ENCODE measurements at regions not wholly inside any gene's neighbourhood (a gene's known extent, or its start where the extent isn't known, plus 50 kb on each side); places are given as distances from the start of the nearest gene placed in this dataset.

- no peaks in the 10 kb centered on the region for H3K9me3 ChIP-seq
- no peak for DNase-seq
- no peaks in the 10 kb centered on the region for H3K27me3 ChIP-seq
- H3K4me1 ChIP-seq (ENCODE audit: insufficient read depth) = no peaks in the 10 kb centered on the region
- WGBS, 3 donors = 72 to 88% (median 82%) methylated on average over 7 of the region's 7 CpGs
- no peak overlapping the region for H3K4me3 ChIP-seq
- H3K27ac ChIP-seq = no peak overlapping the region
- TF ChIP-seq POLR2A (IDR thresholded peaks at IDR 0.05) (no peak), EP300 (IDR thresholded peaks at IDR 0.05) (no peak)
- TF ChIP-seq, protein P1, sequence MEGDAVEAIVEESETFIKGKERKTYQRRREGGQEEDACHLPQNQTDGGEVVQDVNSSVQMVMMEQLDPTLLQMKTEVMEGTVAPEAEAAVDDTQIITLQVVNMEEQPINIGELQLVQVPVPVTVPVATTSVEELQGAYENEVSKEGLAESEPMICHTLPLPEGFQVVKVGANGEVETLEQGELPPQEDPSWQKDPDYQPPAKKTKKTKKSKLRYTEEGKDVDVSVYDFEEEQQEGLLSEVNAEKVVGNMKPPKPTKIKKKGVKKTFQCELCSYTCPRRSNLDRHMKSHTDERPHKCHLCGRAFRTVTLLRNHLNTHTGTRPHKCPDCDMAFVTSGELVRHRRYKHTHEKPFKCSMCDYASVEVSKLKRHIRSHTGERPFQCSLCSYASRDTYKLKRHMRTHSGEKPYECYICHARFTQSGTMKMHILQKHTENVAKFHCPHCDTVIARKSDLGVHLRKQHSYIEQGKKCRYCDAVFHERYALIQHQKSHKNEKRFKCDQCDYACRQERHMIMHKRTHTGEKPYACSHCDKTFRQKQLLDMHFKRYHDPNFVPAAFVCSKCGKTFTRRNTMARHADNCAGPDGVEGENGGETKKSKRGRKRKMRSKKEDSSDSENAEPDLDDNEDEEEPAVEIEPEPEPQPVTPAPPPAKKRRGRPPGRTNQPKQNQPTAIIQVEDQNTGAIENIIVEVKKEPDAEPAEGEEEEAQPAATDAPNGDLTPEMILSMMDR (IDR thresholded peaks at IDR 0.05) = no peak
- H3K36me3 ChIP-seq = no peaks in the 10 kb centered on the region
- intact Hi-C loops (cut with DNase I) = no loop called here
Observed at GRCh38 chr2:123165616-123166015, 859.5 kb upstream of the CNTNAP5 start.

GRCh38 chr2:123179526-123179925 is 845.6 kb upstream of the CNTNAP5 start:
- Histone ChIP-seq H3K36me3 (no peaks in the 10 kb centered on the region), H3K27me3 (no peaks in the 10 kb centered on the region), H3K4me1 (ENCODE audit: insufficient read depth) (no peaks in the 10 kb centered on the region), H3K27ac (no peak overlapping the region), H3K9me3 (no peaks in the 10 kb centered on the region), H3K4me3 (no peak overlapping the region)
- WGBS, 3 donors = 65 to 76% (median 67%) methylated on average over 3 of the region's 3 CpGs
- DNase-seq = no peak
- intact Hi-C loops (cut with DNase I) = no loop called here
- TF ChIP-seq, protein P1 (IDR thresholded peaks at IDR 0.05) = no peak
- TF ChIP-seq EP300 (IDR thresholded peaks at IDR 0.05) (no peak), POLR2A (IDR thresholded peaks at IDR 0.05) (no peak)

- Histone ChIP-seq H3K36me3 (no peaks in the 10 kb centered on the region), H3K27me3 (no peaks in the 10 kb centered on the region), H3K4me3 (no peak overlapping the region), H3K9me3 (no peaks in the 10 kb centered on the region), H3K27ac (no peak overlapping the region), H3K4me1 (ENCODE audit: insufficient read depth) (no peaks in the 10 kb centered on the region)
- no peak for DNase-seq
- intact Hi-C loops (cut with DNase I) = no loop called here
- TF ChIP-seq POLR2A (IDR thresholded peaks at IDR 0.05) = no peak
- TF ChIP-seq, protein P1 (IDR thresholded peaks at IDR 0.05) = no peak
- WGBS, 3 donors = 76 to 88% (median 77%) methylated on average over 4 of the region's 4 CpGs
Observed at GRCh38 chr2:123195957-123196356, 829.1 kb upstream of the CNTNAP5 start.

DNA sequence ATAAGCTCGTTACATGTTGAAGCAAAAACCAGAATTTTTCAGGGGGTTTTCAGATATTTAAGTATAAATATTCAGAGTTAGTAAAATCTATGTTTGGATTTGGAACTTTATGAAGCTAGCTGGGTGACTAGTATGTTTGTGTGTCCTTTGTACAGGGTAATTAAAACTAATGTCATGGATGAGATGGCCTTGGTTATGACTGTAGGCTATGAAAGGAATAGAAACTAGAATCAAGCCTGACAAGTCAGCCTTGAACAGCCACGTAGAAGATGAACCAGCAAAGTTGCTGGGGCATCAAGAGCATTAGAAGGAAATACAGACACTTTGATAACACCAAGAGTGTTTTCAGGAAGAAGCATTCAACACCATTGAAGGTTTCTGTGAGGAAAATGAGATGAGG is 825.1 kb upstream of the CNTNAP5 start:
- H3K27me3 ChIP-seq = no peaks in the 10 kb centered on the region
- no peaks in the 10 kb centered on the region for H3K9me3 ChIP-seq
- no peak for TF ChIP-seq EP300 (IDR thresholded peaks at IDR 0.05)
- TF ChIP-seq, protein P1 (IDR thresholded peaks at IDR 0.05) = no peak
- no peak for TF ChIP-seq POLR2A (IDR thresholded peaks at IDR 0.05)
- WGBS, 3 donors = 36 to 68% (median 44%) methylated on average over 2 of the region's 2 CpGs
- H3K4me3 ChIP-seq = no peak overlapping the region
- intact Hi-C loops (cut with DNase I) = no loop called here
- H3K36me3 ChIP-seq = no peaks in the 10 kb centered on the region
- no peaks in the 10 kb centered on the region for H3K4me1 ChIP-seq (ENCODE audit: insufficient read depth)
- no peak overlapping the region for H3K27ac ChIP-seq
- DNase-seq = no peak

DNA sequence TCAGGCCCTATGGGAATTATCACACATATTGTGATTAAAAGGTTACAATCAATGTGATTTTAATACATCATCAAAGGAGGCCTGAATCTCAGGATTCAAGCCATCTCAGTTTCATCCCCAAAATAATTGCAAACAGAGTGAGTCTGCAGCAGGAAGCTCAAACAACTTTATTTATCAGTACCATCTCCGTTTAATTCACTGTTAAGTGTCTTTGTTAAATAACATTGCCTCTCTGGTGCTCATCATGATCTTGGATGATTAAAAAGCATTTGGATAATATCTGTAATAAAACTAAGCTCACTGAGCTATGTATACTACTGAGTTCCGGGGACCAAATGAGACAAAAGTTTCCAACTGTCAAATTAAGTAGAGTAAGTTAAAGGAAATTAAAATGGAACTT is 817.8 kb upstream of the CNTNAP5 start:
- WGBS, 3 donors = 75 to 80% (median 78%) methylated on average over 2 of the region's 2 CpGs
- no peaks in the 10 kb centered on the region for H3K27me3 ChIP-seq
- no peak for TF ChIP-seq EP300 (IDR thresholded peaks at IDR 0.05)
- TF ChIP-seq, protein P1 (IDR thresholded peaks at IDR 0.05) = no peak
- no peak for TF ChIP-seq POLR2A (IDR thresholded peaks at IDR 0.05)
- no peak for DNase-seq
- no peaks in the 10 kb centered on the region for H3K36me3 ChIP-seq
- intact Hi-C loops (cut with DNase I) = no loop called here
- H3K4me3 ChIP-seq = no peak overlapping the region
- H3K27ac ChIP-seq = no peak overlapping the region
- no peaks in the 10 kb centered on the region for H3K4me1 ChIP-seq (ENCODE audit: insufficient read depth)
- no peaks in the 10 kb centered on the region for H3K9me3 ChIP-seq

Data from ovary (tissue), 7 donors.